ENCODE measurements at regions not wholly inside any gene's neighbourhood (a gene's known extent, or its start where the extent isn't known, plus 50 kb on each side); places are given as distances from the start of the nearest gene placed in this dataset.

GRCh38 chr2:241958818-241959545, 89.5 kb downstream of the RTP5 start:
- WGBS, 2 donors: 89 to 91% methylated on average over 21 of the region's 21 CpGs
- intact Hi-C loops (cut with DNase I): no loop called here
- no peak overlapping the region for H3K4me3 ChIP-seq
- H3K27me3 ChIP-seq: no peaks in the 10 kb centered on the region
- TF ChIP-seq POLR2A (IDR thresholded peaks at IDR 0.05): no peak
- TF ChIP-seq POLR2AphosphoS5 (IDR thresholded peaks at IDR 0.05): no peak
- no peak for TF ChIP-seq CTCF (IDR thresholded peaks at IDR 0.05)
- no peak for TF ChIP-seq EP300 (IDR thresholded peaks at IDR 0.05)
- no peaks in the 10 kb centered on the region for H3K36me3 ChIP-seq
- no peak overlapping the region for H3K27ac ChIP-seq
- H3K9me3 ChIP-seq: no peaks in the 10 kb centered on the region
- no peaks in the 10 kb centered on the region for H3K4me1 ChIP-seq
- peak; percentile 44 for DNase-seq

- peak; percentile 52 for DNase-seq
- Histone ChIP-seq H3K27me3 (no peaks in the 10 kb centered on the region), H3K4me3 (no peak overlapping the region), H3K27ac (no peak overlapping the region), H3K9me3 (no peaks in the 10 kb centered on the region), H3K36me3 (no peaks in the 10 kb centered on the region), H3K4me1 (no peaks in the 10 kb centered on the region)
- no peak for TF ChIP-seq CTCF (IDR thresholded peaks at IDR 0.05)
- no peak for TF ChIP-seq POLR2A (IDR thresholded peaks at IDR 0.05)
- TF ChIP-seq EP300 (IDR thresholded peaks at IDR 0.05): no peak
- no peak for TF ChIP-seq POLR2AphosphoS5 (IDR thresholded peaks at IDR 0.05)
- WGBS, 2 donors: 71 to 88% methylated on average over 3 of the region's 3 CpGs
- intact Hi-C loops (cut with DNase I): no loop called here
Measured at GRCh38 chr2:241959751-241960269, 90.3 kb downstream of the RTP5 start.

DNA sequence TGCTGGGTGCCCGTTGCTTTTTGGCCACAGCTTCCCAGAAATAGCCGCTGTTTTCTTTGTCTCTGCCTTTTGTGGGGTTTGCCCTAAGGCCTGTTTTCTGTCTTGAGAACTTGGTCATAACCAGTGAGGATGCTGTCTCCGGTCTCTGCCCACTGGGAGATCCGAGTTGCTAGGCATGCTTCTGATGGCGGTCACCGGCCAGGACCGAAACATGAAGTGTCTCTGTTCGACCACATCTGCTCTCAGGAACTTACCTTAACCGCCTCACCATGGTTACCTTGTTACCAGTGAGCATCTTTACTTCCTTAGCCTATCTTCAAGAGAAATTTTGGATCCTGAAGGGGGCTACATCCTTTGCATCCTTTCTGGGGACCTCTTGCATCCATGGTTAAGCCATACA, 91.9 kb downstream of the RTP5 start:
- H3K27me3 ChIP-seq: no peaks in the 10 kb centered on the region
- H3K4me1 ChIP-seq: peaks cover 0 to 10% (median 9%) of the 10 kb centered on the region in 4 donors
- H3K4me3 ChIP-seq: no peak overlapping the region
- DNase-seq: peak; percentile 48
- no peak overlapping the region for H3K27ac ChIP-seq
- 89 to 95% methylated on average over 9 of the region's 9 CpGs for WGBS, 2 donors
- TF ChIP-seq CTCF (IDR thresholded peaks at IDR 0.05) (no peak), EP300 (IDR thresholded peaks at IDR 0.05) (no peak), POLR2A (IDR thresholded peaks at IDR 0.05) (no peak), POLR2AphosphoS5 (IDR thresholded peaks at IDR 0.05) (no peak)
- intact Hi-C loops (cut with DNase I): no loop called here
- H3K9me3 ChIP-seq: no peaks in the 10 kb centered on the region
- H3K36me3 ChIP-seq: no peaks in the 10 kb centered on the region

- no peaks in the 10 kb centered on the region for H3K9me3 ChIP-seq
- no peak overlapping the region for H3K4me3 ChIP-seq
- 68 to 79% methylated on average over 7 of the region's 7 CpGs for WGBS, 2 donors
- intact Hi-C loops (cut with DNase I): no loop called here
- H3K4me1 ChIP-seq: peaks cover 0 to 10% (median 9%) of the 10 kb centered on the region in 4 donors
- no peak overlapping the region for H3K27ac ChIP-seq
- H3K36me3 ChIP-seq: no peaks in the 10 kb centered on the region
- peak; percentile 19 for DNase-seq
- H3K27me3 ChIP-seq: no peaks in the 10 kb centered on the region
- no peak for TF ChIP-seq EP300 (IDR thresholded peaks at IDR 0.05)
- no peak for TF ChIP-seq CTCF (IDR thresholded peaks at IDR 0.05)
- TF ChIP-seq POLR2AphosphoS5 (IDR thresholded peaks at IDR 0.05): no peak
- TF ChIP-seq POLR2A (IDR thresholded peaks at IDR 0.05): no peak
Measured at GRCh38 chr2:241964133-241964532, 94.6 kb downstream of the RTP5 start.
